ENCODE measurements at regions not wholly inside any gene's neighbourhood (a gene's known extent, or its start where the extent isn't known, plus 50 kb on each side); places are given as distances from the start of the nearest gene placed in this dataset.

GRCh38 chr1:14037101-14037847, 337.3 kb downstream of the PRDM2 start:
- Histone ChIP-seq H2AFZ (ENCODE audit: insufficient read depth, low read depth, low read length, poor library complexity, severe bottlenecking) (no peak overlapping the region), H3K4me3 (replicated peaks in 1 of 3; ENCODE audit: low read depth in 2 of 3, low read length in 3 of 3) (no peak overlapping the region), H3K27ac (ENCODE audit: low read depth in 1 of 2, low read length in 2 of 2) (no peak overlapping the region), H3K4me2 (replicated peaks; ENCODE audit: extremely low read depth, low read length, poor library complexity, severe bottlenecking) (no peak overlapping the region), H3K79me2 (ENCODE audit: insufficient read depth, low read length) (no peaks in the 10 kb centered on the region), H3K9ac (ENCODE audit: insufficient read depth, low read length, poor library complexity, severe bottlenecking) (no peak overlapping the region), H3K36me3 (replicated peaks in 1 of 2; ENCODE audit: control insufficient read depth in 1 of 2, insufficient read depth in 2 of 2, low read length in 2 of 2) (no peaks in the 10 kb centered on the region), H4K20me1 (ENCODE audit: insufficient read depth, low read length) (no peaks in the 10 kb centered on the region), H3K4me1 (ENCODE audit: control insufficient read depth in 1 of 2, insufficient read depth in 2 of 2, low read length in 2 of 2) (no peaks in the 10 kb centered on the region), H3K27me3 (ENCODE audit: control insufficient read depth in 2 of 2, insufficient read depth in 2 of 2, low read length in 2 of 2) (no peaks in the 10 kb centered on the region), H3K9me3 (replicated peaks in 1 of 2; ENCODE audit: control insufficient read depth in 1 of 2, insufficient read depth in 1 of 2, low read length in 2 of 2) (peaks cover 0 to 20% of the 10 kb centered on the region in 2 donors)
- TF ChIP-seq CTCF (IDR thresholded peaks at IDR 0.05): no peak
- H3K9me3 Mint-ChIP-seq: peaks cover 13 to 28% (median 15%) of the 10 kb centered on the region in 7 donors
- no peaks in the 10 kb centered on the region for H3K36me3 Mint-ChIP-seq
- H3K27me3 Mint-ChIP-seq (ENCODE audit: low read depth in 3 of 3): peaks cover 2 to 5% (median 2%) of the 10 kb centered on the region in 3 donors
- intact Hi-C loops (cut with micrococcal nuclease): no loop called here
- DNase-seq: no peak
- no peaks in the 10 kb centered on the region for H3K4me1 Mint-ChIP-seq
- 65% methylated on average over 3 of the region's 6 CpGs for WGBS (ENCODE audit: insufficient coverage)
- no peak overlapping the region for H3K27ac Mint-ChIP-seq
- H3K4me3 Mint-ChIP-seq: no peak overlapping the region

GRCh38 chr1:14039582-14040430, 339.8 kb downstream of the PRDM2 start:
- Mint-ChIP-seq H3K36me3 (no peaks in the 10 kb centered on the region), H3K4me1 (no peaks in the 10 kb centered on the region), H3K9me3 (peaks cover 10 to 23% (median 12%) of the 10 kb centered on the region in 7 donors), H3K4me3 (no peak overlapping the region), H3K27ac (no peak overlapping the region), H3K27me3 (ENCODE audit: low read depth in 3 of 3) (peaks cover 2 to 6% (median 2%) of the 10 kb centered on the region in 3 donors)
- intact Hi-C loops (cut with micrococcal nuclease): no loop called here
- Histone ChIP-seq H3K79me2 (ENCODE audit: insufficient read depth, low read length) (no peaks in the 10 kb centered on the region), H3K27ac (ENCODE audit: low read depth in 1 of 2, low read length in 2 of 2) (no peak overlapping the region), H2AFZ (ENCODE audit: insufficient read depth, low read depth, low read length, poor library complexity, severe bottlenecking) (no peak overlapping the region), H3K9ac (ENCODE audit: insufficient read depth, low read length, poor library complexity, severe bottlenecking) (no peak overlapping the region), H3K9me3 (replicated peaks in 1 of 2; ENCODE audit: control insufficient read depth in 1 of 2, insufficient read depth in 1 of 2, low read length in 2 of 2) (peaks cover 0 to 14% of the 10 kb centered on the region in 2 donors), H3K4me3 (replicated peaks in 1 of 3; ENCODE audit: low read depth in 2 of 3, low read length in 3 of 3) (no peak overlapping the region), H3K27me3 (ENCODE audit: control insufficient read depth in 2 of 2, insufficient read depth in 2 of 2, low read length in 2 of 2) (no peaks in the 10 kb centered on the region), H3K4me2 (replicated peaks; ENCODE audit: extremely low read depth, low read length, poor library complexity, severe bottlenecking) (no peak overlapping the region), H3K4me1 (ENCODE audit: control insufficient read depth in 1 of 2, insufficient read depth in 2 of 2, low read length in 2 of 2) (no peaks in the 10 kb centered on the region), H3K36me3 (replicated peaks in 1 of 2; ENCODE audit: control insufficient read depth in 1 of 2, insufficient read depth in 2 of 2, low read length in 2 of 2) (no peaks in the 10 kb centered on the region), H4K20me1 (ENCODE audit: insufficient read depth, low read length) (no peaks in the 10 kb centered on the region)
- no peak for TF ChIP-seq CTCF (IDR thresholded peaks at IDR 0.05)
- WGBS (ENCODE audit: insufficient coverage): 65% methylated on average over 8 of the region's 11 CpGs
- no peak for DNase-seq
